Tibial nerve (tissue), 3 donors: ENCODE measurements at regions not wholly inside any gene's neighbourhood (a gene's known extent, or its start where the extent isn't known, plus 50 kb on each side); places are given as distances from the start of the nearest gene placed in this dataset.

ENCODE experiments used
- CTCF ChIP-seq, 5 experiments: fragments of 200-600 bp in 3 of 5; fragments of 450-650 bp in 2 of 5; sonication (generic) in 3 of 5; IDR thresholded peaks; one replicate each; pipeline ENCODE4 v1.5.1; 2016 to 2019; ENCODE audit warnings: antibody characterized with exemption in 5 of 5, mild to moderate bottlenecking in 3 of 5, moderate library complexity in 2 of 5
- POLR2A ChIP-seq, 2 donors: fragments of 450-650 bp; IDR thresholded peaks; one replicate each; pipeline ENCODE4 v1.6.1; 2017; ENCODE audit warnings: antibody characterized with exemption in 2 of 2, mild to moderate bottlenecking in 2 of 2, moderate library complexity in 2 of 2

GRCh38 chr21:34011660-34012059 lies 61.7 kb upstream of the MRPS6 start:
- TF ChIP-seq CTCF (IDR thresholded peaks at IDR 0.05) (no peak), POLR2A (IDR thresholded peaks at IDR 0.05) (no peak)
